ENCODE measurements at regions not wholly inside any gene's neighbourhood (a gene's known extent, or its start where the extent isn't known, plus 50 kb on each side); places are given as distances from the start of the nearest gene placed in this dataset.

DNA sequence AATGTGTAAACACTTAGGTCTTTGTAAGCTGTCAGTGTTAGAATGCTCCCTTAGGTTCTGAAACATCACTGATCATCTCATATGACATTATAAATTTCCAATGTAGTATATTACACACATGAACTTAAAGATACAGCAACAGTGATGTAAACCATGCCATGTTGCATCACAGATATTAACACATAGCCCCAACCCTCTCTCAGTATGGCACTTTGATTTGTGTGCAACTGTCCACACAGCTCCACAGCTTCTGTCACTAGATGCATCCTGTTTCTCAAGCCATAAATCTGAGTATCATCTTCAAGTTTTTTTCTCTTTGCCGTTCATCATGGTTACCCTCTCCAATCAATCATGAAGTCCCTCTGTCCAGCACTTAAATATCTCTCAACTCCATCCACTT, 69.2 kb upstream of the LRP1B start:
- no peak for TF ChIP-seq CTCF (IDR thresholded peaks at IDR 0.05)
- TF ChIP-seq POLR2A (IDR thresholded peaks at IDR 0.05): no peak
